Left lung (tissue), 4 donors: ENCODE measurements at regions not wholly inside any gene's neighbourhood (a gene's known extent, or its start where the extent isn't known, plus 50 kb on each side); places are given as distances from the start of the nearest gene placed in this dataset.

Experiments
- ATAC-seq: fragments of 200-7000 bp; cut with Tn5 transposase; one replicate; pipeline ENCODE4 v1.9.1; 2020; ENCODE audit warnings: moderate library complexity
- DNase-seq, 4 donors: peaks; one replicate each; pipeline ENCODE4 v3.0.0-alpha.2; 2013 to 2020
- H3K27ac ChIP-seq, 2 donors: fragments of 200-600 bp; sonication (generic) in 1 of 2; one replicate each; pipeline versions ENCODE4 v1.5.0 to v1.8.0; 2020 to 2021
- H3K27me3 ChIP-seq, 2 donors: fragments of 200-600 bp; sonication (generic) in 1 of 2; one replicate each; pipeline versions ENCODE4 v1.5.0 to v1.8.0; 2020 to 2021
- H3K36me3 ChIP-seq, 2 donors: fragments of 200-600 bp; sonication (generic) in 1 of 2; one replicate each; pipeline versions ENCODE4 v1.5.0 to v1.8.0; 2020 to 2021
- H3K4me1 ChIP-seq, 2 donors: fragments of 200-600 bp; one replicate each; pipeline ENCODE4 v1.8.0; 2021
- H3K4me3 ChIP-seq, 2 donors: fragments of 200-600 bp; sonication (generic) in 1 of 2; one replicate each; pipeline versions ENCODE4 v1.5.0 to v1.8.0; 2020 to 2021; ENCODE audit warnings: mild to moderate bottlenecking in 1 of 2
- H3K9me3 ChIP-seq, 2 donors: fragments of 200-600 bp; sonication (generic) in 1 of 2; one replicate each; pipeline versions ENCODE4 v1.5.0 to v1.8.0; 2020 to 2021
- intact Hi-C, 2 donors: fragments of 100-400 bp; cut with DNase I; formaldehyde crosslinking; loops; one replicate each; pipeline versions ENCODE4 v1.11.2 to v1.14.2; 2022
- TF ChIP-seq, protein P1 (sequence below), 2 donors: fragments of 200-600 bp; sonication (generic) in 1 of 2; IDR thresholded peaks; one replicate each; pipeline versions ENCODE4 v1.5.0 to v1.8.0; 2021; ENCODE audit warnings: antibody characterized with exemption in 2 of 2
- donor health status: DM: no; HTN: yes; CAD: no.
- donor health status: DM: no; HTN: no; CAD: no.

DNA sequence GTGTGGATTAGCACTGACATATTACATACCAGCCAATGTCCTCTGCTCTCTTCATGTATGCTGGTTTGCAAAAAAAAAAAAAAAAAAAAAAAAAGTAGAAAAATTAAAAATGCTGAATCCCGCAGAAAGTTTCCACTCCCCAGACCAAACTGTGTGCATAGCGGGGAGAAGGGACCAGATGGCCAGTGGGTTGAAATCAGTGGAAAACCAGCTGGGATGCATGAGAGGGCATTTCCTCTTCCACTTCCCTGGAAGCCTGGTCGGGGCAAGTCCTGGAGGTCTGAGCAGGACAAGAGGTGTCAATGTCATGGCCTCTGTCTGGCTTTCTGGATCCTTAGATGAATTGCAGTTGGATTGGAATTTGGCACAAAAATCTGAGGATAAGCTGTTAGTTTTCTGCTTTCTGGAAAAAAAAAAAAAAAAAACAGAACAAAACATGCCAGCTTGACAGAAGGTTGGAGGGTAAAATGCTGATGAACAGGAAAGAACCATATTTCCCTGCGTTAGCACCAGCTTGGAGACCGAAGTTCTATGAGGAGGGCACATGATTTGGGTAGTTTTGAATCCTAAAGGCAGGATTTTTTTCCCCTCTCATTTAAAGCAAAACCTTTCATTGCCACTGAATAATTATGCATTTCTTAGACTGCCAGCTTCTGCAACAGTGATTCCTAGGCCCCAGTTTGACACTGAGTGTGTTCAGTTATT lies 941.5 kb upstream of the EEF2KMT start:
- ATAC-seq (no peak), DNase-seq (no peak)
- Histone ChIP-seq H3K4me1 (no peaks in the 10 kb centered on the region), H3K27ac (no peak overlapping the region), H3K4me3 (no peak overlapping the region), H3K36me3 (no peaks in the 10 kb centered on the region), H3K9me3 (no peaks in the 10 kb centered on the region), H3K27me3 (no peaks in the 10 kb centered on the region)
- intact Hi-C loops, result no loop called here
- TF ChIP-seq, protein P1, sequence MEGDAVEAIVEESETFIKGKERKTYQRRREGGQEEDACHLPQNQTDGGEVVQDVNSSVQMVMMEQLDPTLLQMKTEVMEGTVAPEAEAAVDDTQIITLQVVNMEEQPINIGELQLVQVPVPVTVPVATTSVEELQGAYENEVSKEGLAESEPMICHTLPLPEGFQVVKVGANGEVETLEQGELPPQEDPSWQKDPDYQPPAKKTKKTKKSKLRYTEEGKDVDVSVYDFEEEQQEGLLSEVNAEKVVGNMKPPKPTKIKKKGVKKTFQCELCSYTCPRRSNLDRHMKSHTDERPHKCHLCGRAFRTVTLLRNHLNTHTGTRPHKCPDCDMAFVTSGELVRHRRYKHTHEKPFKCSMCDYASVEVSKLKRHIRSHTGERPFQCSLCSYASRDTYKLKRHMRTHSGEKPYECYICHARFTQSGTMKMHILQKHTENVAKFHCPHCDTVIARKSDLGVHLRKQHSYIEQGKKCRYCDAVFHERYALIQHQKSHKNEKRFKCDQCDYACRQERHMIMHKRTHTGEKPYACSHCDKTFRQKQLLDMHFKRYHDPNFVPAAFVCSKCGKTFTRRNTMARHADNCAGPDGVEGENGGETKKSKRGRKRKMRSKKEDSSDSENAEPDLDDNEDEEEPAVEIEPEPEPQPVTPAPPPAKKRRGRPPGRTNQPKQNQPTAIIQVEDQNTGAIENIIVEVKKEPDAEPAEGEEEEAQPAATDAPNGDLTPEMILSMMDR (IDR thresholded peaks at IDR 0.05), result no peak

DNA sequence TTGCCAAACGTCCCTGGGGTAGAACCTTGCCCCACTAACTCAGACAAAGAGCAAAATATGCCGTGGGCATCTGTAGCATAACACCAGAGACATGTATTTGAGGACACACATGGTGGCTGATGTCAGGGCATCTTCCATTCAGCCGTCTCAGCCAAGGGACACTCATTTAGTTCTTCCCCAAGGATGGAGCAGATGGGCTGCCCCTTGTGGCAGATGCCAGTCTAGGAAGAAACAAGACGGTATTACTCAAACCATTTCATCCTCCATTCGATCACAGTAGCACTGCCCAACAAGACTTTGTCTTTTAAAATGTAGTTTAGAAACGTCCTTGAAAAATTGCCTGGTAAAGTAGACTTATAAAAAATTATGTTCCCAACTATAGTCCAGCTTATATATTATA lies 937.6 kb upstream of the EEF2KMT start:
- intact Hi-C loops, result no loop called here
- Histone ChIP-seq H3K36me3 (no peaks in the 10 kb centered on the region), H3K4me1 (no peaks in the 10 kb centered on the region), H3K27ac (no peak overlapping the region), H3K4me3 (no peak overlapping the region), H3K9me3 (no peaks in the 10 kb centered on the region), H3K27me3 (no peaks in the 10 kb centered on the region)
- DNase-seq (no peak), ATAC-seq (no peak)
- TF ChIP-seq, protein P1 (IDR thresholded peaks at IDR 0.05), result no peak

DNA sequence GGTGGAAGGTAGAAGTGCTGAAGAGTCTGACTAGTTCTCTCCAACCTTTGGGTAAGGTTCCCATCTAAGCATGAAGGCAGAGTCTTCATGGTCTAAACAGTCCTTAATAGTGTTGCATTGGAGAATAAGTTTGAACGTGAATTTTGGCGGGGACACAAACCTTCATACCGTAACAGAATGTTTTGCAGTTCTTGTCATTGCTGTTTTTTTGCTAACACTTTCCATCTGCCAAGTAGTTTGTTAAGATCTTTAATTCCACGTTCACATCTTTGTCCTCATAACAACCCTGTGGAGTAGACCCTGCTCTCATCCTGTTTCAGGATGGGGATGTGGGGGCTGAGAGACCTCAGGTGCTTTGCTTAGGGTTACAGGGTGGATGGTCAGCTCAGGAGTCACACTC lies 936.9 kb upstream of the EEF2KMT start:
- Histone ChIP-seq H3K4me1 (no peaks in the 10 kb centered on the region), H3K4me3 (no peak overlapping the region), H3K27me3 (no peaks in the 10 kb centered on the region), H3K27ac (no peak overlapping the region), H3K9me3 (no peaks in the 10 kb centered on the region), H3K36me3 (no peaks in the 10 kb centered on the region)
- no peak for DNase-seq
- TF ChIP-seq, protein P1 (IDR thresholded peaks at IDR 0.05), result no peak
- ATAC-seq, result no peak
- intact Hi-C loops, result no loop called here

DNA sequence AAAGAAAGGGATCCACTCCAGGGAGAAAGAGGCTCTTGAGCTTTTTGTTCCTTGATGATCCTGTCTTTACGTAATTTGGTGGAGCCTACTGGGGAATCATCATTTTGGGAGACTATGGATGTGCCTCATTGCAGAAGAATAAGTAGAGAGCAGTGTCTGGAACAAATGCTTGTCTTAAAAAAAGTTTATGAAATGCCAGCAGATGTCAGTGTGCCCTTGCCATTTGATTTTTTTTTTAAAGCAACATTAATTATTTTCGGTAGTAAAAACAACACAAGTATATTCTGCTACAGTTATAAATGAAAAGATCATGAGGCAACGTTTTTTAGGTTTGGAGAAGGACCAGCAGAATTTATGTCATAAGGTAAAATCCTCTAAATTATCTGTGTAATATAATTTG lies 934.8 kb upstream of the EEF2KMT start:
- Histone ChIP-seq H3K4me1 (no peaks in the 10 kb centered on the region), H3K4me3 (no peak overlapping the region), H3K27me3 (no peaks in the 10 kb centered on the region), H3K36me3 (no peaks in the 10 kb centered on the region), H3K27ac (no peak overlapping the region), H3K9me3 (no peaks in the 10 kb centered on the region)
- TF ChIP-seq, protein P1 (IDR thresholded peaks at IDR 0.05), result no peak
- ATAC-seq (no peak), DNase-seq (no peak)
- intact Hi-C loops, result no loop called here

- H3K4me3 ChIP-seq, result no peak overlapping the region
- DNase-seq (no peak), ATAC-seq (no peak)
- no peaks in the 10 kb centered on the region for H3K9me3 ChIP-seq
- H3K36me3 ChIP-seq, result no peaks in the 10 kb centered on the region
- TF ChIP-seq, protein P1 (IDR thresholded peaks at IDR 0.05), result no peak
- H3K27me3 ChIP-seq, result no peaks in the 10 kb centered on the region
- intact Hi-C loops, result no loop called here
- no peaks in the 10 kb centered on the region for H3K4me1 ChIP-seq
- H3K27ac ChIP-seq, result no peak overlapping the region
Observed at GRCh38 chr16:6031567-6031966, 934.0 kb upstream of the EEF2KMT start.
